22Rv1 (cell line): ENCODE measurements at regions not wholly inside any gene's neighbourhood (a gene's known extent, or its start where the extent isn't known, plus 50 kb on each side); places are given as distances from the start of the nearest gene placed in this dataset.

Source experiments
- ZFX ChIP-seq: fragments of 450-650 bp; IDR thresholded peaks from 2 replicates; pipeline ENCODE4 v1.6.1; 2017; ENCODE audit warnings: antibody characterized with exemption, borderline replicate concordance
- TF ChIP-seq, protein P1 (sequence below): fragments of 450-650 bp; IDR thresholded peaks from 2 replicates; pipeline ENCODE4 v1.5.1; 2017; ENCODE audit warnings: mild to moderate bottlenecking

DNA sequence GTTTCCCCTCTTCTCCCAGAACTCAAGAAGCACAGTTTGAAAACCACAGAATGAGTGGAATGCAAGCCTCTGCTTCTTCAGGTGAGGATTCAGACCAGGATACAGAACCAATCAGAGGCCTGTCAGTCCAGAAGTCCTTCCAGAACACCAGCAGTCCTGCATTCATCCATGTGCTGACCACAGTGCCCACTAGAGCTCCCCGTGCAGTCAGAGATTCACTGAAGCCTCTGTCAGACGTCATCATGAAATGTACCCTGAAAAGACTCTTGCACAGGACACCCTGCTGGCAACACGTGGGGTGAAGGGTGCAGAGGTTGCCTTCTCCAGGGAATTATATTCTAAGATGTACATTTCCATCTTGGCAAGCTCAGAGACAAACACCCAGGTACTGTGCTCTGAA is 75.9 kb upstream of the LSM6 start:
- TF ChIP-seq, protein P1, sequence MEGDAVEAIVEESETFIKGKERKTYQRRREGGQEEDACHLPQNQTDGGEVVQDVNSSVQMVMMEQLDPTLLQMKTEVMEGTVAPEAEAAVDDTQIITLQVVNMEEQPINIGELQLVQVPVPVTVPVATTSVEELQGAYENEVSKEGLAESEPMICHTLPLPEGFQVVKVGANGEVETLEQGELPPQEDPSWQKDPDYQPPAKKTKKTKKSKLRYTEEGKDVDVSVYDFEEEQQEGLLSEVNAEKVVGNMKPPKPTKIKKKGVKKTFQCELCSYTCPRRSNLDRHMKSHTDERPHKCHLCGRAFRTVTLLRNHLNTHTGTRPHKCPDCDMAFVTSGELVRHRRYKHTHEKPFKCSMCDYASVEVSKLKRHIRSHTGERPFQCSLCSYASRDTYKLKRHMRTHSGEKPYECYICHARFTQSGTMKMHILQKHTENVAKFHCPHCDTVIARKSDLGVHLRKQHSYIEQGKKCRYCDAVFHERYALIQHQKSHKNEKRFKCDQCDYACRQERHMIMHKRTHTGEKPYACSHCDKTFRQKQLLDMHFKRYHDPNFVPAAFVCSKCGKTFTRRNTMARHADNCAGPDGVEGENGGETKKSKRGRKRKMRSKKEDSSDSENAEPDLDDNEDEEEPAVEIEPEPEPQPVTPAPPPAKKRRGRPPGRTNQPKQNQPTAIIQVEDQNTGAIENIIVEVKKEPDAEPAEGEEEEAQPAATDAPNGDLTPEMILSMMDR: no peak
- TF ChIP-seq ZFX: no peak
